Vagina (tissue), 2 donors: ENCODE measurements at regions not wholly inside any gene's neighbourhood (a gene's known extent, or its start where the extent isn't known, plus 50 kb on each side); places are given as distances from the start of the nearest gene placed in this dataset.
A peak's percentile ranks its signal among the peaks of the same experiment; 100 is the strongest.

Experiments used
- DNase-seq, 2 donors: peaks; one replicate each; pipeline ENCODE4 v3.0.0-alpha.2; 2017; ENCODE audit errors: extremely low spot score in 2 of 2
- H3K27ac ChIP-seq: fragments of 200-600 bp; sonication (generic); one replicate; pipeline ENCODE4 v1.5.1; 2019
- H3K27me3 ChIP-seq: fragments of 200-600 bp; sonication (generic); one replicate; pipeline ENCODE4 v1.5.1; 2019
- H3K36me3 ChIP-seq, 2 donors: fragments of 200-600 bp; sonication (generic); one replicate each; pipeline ENCODE4 v1.5.1; 2017 to 2019
- H3K4me1 ChIP-seq: fragments of 200-600 bp; sonication (generic); one replicate; pipeline ENCODE4 v1.5.1; 2019
- H3K4me3 ChIP-seq, 2 donors: fragments of 200-600 bp; sonication (generic); 1 replicate in 1 of 2; 2 replicates in 1 of 2; pipeline ENCODE4 v1.5.1; 2016 to 2019
- H3K9me3 ChIP-seq: fragments of 200-600 bp; sonication (generic); one replicate; pipeline ENCODE4 v1.5.1; 2019
- CTCF ChIP-seq, 3 experiments: fragments of 450-650 bp in 2 of 3; fragments of 200-600 bp in 1 of 3; sonication (generic) in 1 of 3; IDR thresholded peaks; one replicate each; pipeline ENCODE4 v1.5.1; 2017 to 2019; ENCODE audit warnings: antibody characterized with exemption in 3 of 3, mild to moderate bottlenecking in 2 of 3, moderate library complexity in 2 of 3
- POLR2A ChIP-seq, 2 donors: fragments of 450-650 bp; IDR thresholded peaks; one replicate each; pipeline ENCODE4 v1.6.1; 2017; ENCODE audit warnings: antibody characterized with exemption in 2 of 2, mild to moderate bottlenecking in 2 of 2, moderate library complexity in 2 of 2
- POLR2AphosphoS5 ChIP-seq, 2 donors: sonication (generic); formaldehyde crosslinking; IDR thresholded peaks; one replicate each; pipeline ENCODE4 v1.9.0; 2017; ENCODE audit warnings: antibody characterized with exemption in 2 of 2, mild to moderate bottlenecking in 2 of 2, low read depth in 1 of 2; ENCODE audit not compliant: insufficient read depth in 1 of 2
- intact Hi-C: fragments of 100-400 bp; cut with DNase I; formaldehyde crosslinking; loops from one replicate; pipeline ENCODE4 v1.15.1; 2023

GRCh38 chr3:113051787-113052186, 61.0 kb downstream of the GTPBP8 start:
- Histone ChIP-seq H3K9me3 (no peaks in the 10 kb centered on the region), H3K36me3 (no peaks in the 10 kb centered on the region), H3K27ac (peak overlapping the region; percentile 14), H3K4me3 (no peak overlapping the region), H3K27me3 (no peaks in the 10 kb centered on the region), H3K4me1 (peaks cover 16% of the 10 kb centered on the region)
- no peak for DNase-seq
- intact Hi-C loops, result loop anchor here (5.0 kb wide), 1 partner anchor 236 kb away; no protein-coding TSS in a partner anchor
- TF ChIP-seq POLR2A (IDR thresholded peaks at IDR 0.05) (no peak), CTCF (IDR thresholded peaks at IDR 0.05) (no peak), POLR2AphosphoS5 (IDR thresholded peaks at IDR 0.05; ENCODE audit: insufficient read depth in 1 of 2, low read depth in 1 of 2) (no peak)

GRCh38 chr3:113053169-113053568, 62.4 kb downstream of the GTPBP8 start:
- no peak for TF ChIP-seq POLR2A (IDR thresholded peaks at IDR 0.05)
- no peak for TF ChIP-seq POLR2AphosphoS5 (IDR thresholded peaks at IDR 0.05; ENCODE audit: insufficient read depth in 1 of 2, low read depth in 1 of 2)
- no peak for TF ChIP-seq CTCF (IDR thresholded peaks at IDR 0.05)
- no peak overlapping the region for H3K4me3 ChIP-seq
- no peaks in the 10 kb centered on the region for H3K9me3 ChIP-seq
- H3K4me1 ChIP-seq, result peaks cover 16% of the 10 kb centered on the region
- H3K27me3 ChIP-seq, result no peaks in the 10 kb centered on the region
- no peak for DNase-seq
- H3K36me3 ChIP-seq, result no peaks in the 10 kb centered on the region
- no peak overlapping the region for H3K27ac ChIP-seq
- intact Hi-C loops, result loop anchor here (5.0 kb wide), 1 partner anchor 234 kb away; no protein-coding TSS in a partner anchor

- TF ChIP-seq POLR2A (IDR thresholded peaks at IDR 0.05) (no peak), POLR2AphosphoS5 (IDR thresholded peaks at IDR 0.05; ENCODE audit: insufficient read depth in 1 of 2, low read depth in 1 of 2) (no peak), CTCF (IDR thresholded peaks at IDR 0.05) (no peak)
- intact Hi-C loops, result loop anchor here (5.0 kb wide), 1 partner anchor 233 kb away; no protein-coding TSS in a partner anchor
These were observed 63.8 kb downstream of the GTPBP8 start for GRCh38 chr3:113054552-113054951.

GRCh38 chr3:113055201-113055600, 64.4 kb downstream of the GTPBP8 start:
- no peaks in the 10 kb centered on the region for H3K27me3 ChIP-seq
- no peaks in the 10 kb centered on the region for H3K9me3 ChIP-seq
- no peak for TF ChIP-seq POLR2A (IDR thresholded peaks at IDR 0.05)
- no peak for TF ChIP-seq POLR2AphosphoS5 (IDR thresholded peaks at IDR 0.05; ENCODE audit: insufficient read depth in 1 of 2, low read depth in 1 of 2)
- no peak for TF ChIP-seq CTCF (IDR thresholded peaks at IDR 0.05)
- no peak overlapping the region for H3K4me3 ChIP-seq
- no peaks in the 10 kb centered on the region for H3K36me3 ChIP-seq
- peaks cover 16% of the 10 kb centered on the region for H3K4me1 ChIP-seq
- DNase-seq, result no peak
- no peak overlapping the region for H3K27ac ChIP-seq
- intact Hi-C loops, result no loop called here

More at GRCh38 chr3:113054552-113054951, 63.8 kb downstream of the GTPBP8 start:
- peaks cover 16% of the 10 kb centered on the region for H3K4me1 ChIP-seq
- no peak overlapping the region for H3K27ac ChIP-seq
- no peaks in the 10 kb centered on the region for H3K9me3 ChIP-seq
- no peak overlapping the region for H3K4me3 ChIP-seq
- no peak for DNase-seq
- H3K36me3 ChIP-seq, result no peaks in the 10 kb centered on the region
- no peaks in the 10 kb centered on the region for H3K27me3 ChIP-seq

GRCh38 chr3:113055961-113056360, 65.2 kb downstream of the GTPBP8 start:
- no peak overlapping the region for H3K4me3 ChIP-seq
- intact Hi-C loops, result no loop called here
- H3K36me3 ChIP-seq, result no peaks in the 10 kb centered on the region
- no peaks in the 10 kb centered on the region for H3K27me3 ChIP-seq
- H3K4me1 ChIP-seq, result peaks cover 16% of the 10 kb centered on the region
- H3K27ac ChIP-seq, result no peak overlapping the region
- TF ChIP-seq CTCF (IDR thresholded peaks at IDR 0.05) (no peak), POLR2A (IDR thresholded peaks at IDR 0.05) (no peak), POLR2AphosphoS5 (IDR thresholded peaks at IDR 0.05; ENCODE audit: insufficient read depth in 1 of 2, low read depth in 1 of 2) (no peak)
- no peaks in the 10 kb centered on the region for H3K9me3 ChIP-seq
- DNase-seq, result no peak
